Thoracic aorta (tissue), 2 donors: ENCODE measurements at regions not wholly inside any gene's neighbourhood (a gene's known extent, or its start where the extent isn't known, plus 50 kb on each side); places are given as distances from the start of the nearest gene placed in this dataset.
A peak's percentile ranks its signal among the peaks of the same experiment; 100 is the strongest.

ENCODE experiments used
- ATAC-seq: fragments of 150-250 bp; one replicate; pipeline ENCODE4 v1.8.0; 2017; ENCODE audit warnings: low read depth; ENCODE audit not compliant: insufficient number of reproducible peaks, low FRiP score
- DNase-seq: peaks from one replicate; pipeline ENCODE4 v3.0.0-alpha.2; 2020; ENCODE audit warnings: low spot score
- H3K27ac ChIP-seq, 2 donors: fragments of 200-600 bp; sonication (generic); 1 replicate in 1 of 2; 2 replicates in 1 of 2; pipeline ENCODE4 v1.5.1; 2016; ENCODE audit warnings: mild to moderate bottlenecking in 2 of 2, moderate library complexity in 2 of 2
- H3K27me3 ChIP-seq: fragments of 200-600 bp; sonication (generic); replicated peaks from 2 replicates; pipeline ENCODE4 v1.6.0; 2016; ENCODE audit warnings: mild to moderate bottlenecking; ENCODE audit not compliant: insufficient read depth
- H3K36me3 ChIP-seq: fragments of 200-600 bp; sonication (generic); one replicate; pipeline ENCODE4 v1.5.1; 2016
- H3K4me1 ChIP-seq, 2 donors: fragments of 200-600 bp; sonication (generic); 1 replicate in 1 of 2; 2 replicates in 1 of 2; pipeline versions ENCODE4 v1.5.1 to v1.6.0; 2016; ENCODE audit warnings: low read depth in 2 of 2, mild to moderate bottlenecking in 1 of 2; ENCODE audit not compliant: control insufficient read depth in 1 of 2
- H3K4me3 ChIP-seq: fragments of 200-600 bp; sonication (generic); 2 replicates; pipeline ENCODE4 v1.5.1; 2016; ENCODE audit warnings: mild to moderate bottlenecking
- H3K9me3 ChIP-seq: fragments of 200-600 bp; sonication (generic); 2 replicates; pipeline ENCODE4 v1.5.1; 2016
- TF ChIP-seq, protein P1 (sequence below): fragments of 200-600 bp; sonication (generic); IDR thresholded peaks from one replicate; pipeline ENCODE4 v1.5.1; 2019; ENCODE audit warnings: antibody characterized with exemption

DNA sequence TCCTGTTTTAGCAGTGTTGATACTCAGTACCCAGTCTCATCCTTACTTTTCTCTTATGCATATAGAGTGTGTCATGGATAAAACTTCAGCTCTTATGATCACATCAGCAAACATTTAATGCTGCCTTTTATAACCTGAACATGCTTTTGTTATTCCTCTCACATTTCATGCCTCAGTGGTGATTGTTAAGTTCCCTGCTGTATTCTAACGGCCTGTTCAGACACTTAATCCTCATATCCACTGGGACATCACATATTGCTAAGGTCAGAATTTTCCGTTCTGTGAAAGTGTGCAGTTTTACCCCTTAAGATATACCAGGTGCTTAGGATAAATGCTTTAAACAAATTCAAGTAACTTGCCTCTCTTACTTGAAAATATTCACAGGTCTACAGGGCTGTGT is 268.7 kb upstream of the SEL1L start:
- ATAC-seq, result no peak
- Histone ChIP-seq H3K27ac (no peak overlapping the region), H3K9me3 (no peaks in the 10 kb centered on the region), H3K27me3 (no peaks in the 10 kb centered on the region), H3K4me1 (no peaks in the 10 kb centered on the region), H3K36me3 (no peaks in the 10 kb centered on the region), H3K4me3 (peak overlapping the region; percentile 26)
- TF ChIP-seq, protein P1, sequence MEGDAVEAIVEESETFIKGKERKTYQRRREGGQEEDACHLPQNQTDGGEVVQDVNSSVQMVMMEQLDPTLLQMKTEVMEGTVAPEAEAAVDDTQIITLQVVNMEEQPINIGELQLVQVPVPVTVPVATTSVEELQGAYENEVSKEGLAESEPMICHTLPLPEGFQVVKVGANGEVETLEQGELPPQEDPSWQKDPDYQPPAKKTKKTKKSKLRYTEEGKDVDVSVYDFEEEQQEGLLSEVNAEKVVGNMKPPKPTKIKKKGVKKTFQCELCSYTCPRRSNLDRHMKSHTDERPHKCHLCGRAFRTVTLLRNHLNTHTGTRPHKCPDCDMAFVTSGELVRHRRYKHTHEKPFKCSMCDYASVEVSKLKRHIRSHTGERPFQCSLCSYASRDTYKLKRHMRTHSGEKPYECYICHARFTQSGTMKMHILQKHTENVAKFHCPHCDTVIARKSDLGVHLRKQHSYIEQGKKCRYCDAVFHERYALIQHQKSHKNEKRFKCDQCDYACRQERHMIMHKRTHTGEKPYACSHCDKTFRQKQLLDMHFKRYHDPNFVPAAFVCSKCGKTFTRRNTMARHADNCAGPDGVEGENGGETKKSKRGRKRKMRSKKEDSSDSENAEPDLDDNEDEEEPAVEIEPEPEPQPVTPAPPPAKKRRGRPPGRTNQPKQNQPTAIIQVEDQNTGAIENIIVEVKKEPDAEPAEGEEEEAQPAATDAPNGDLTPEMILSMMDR, result no peak
- DNase-seq, result no peak

DNA sequence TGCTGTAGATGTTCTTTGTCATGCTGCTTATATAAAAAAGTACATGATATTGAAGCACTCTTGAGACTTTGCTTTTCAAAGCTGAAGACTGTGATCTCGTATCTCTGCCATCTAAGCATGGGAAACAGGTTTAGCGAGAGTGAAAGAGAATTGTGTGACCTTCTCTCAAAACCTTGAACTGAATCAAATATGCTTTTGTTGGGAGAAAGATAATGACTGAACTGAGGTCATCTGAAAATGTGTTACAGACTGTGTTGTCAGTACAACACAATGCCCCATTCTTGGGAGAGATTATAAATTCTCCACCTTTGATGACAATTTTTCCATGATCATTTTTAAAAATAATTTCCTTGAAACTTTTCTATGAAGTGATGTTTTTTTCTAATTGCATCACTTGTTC is 272.1 kb upstream of the SEL1L start:
- no peaks in the 10 kb centered on the region for H3K9me3 ChIP-seq
- no peaks in the 10 kb centered on the region for H3K36me3 ChIP-seq
- no peak for DNase-seq
- no peak for ATAC-seq
- TF ChIP-seq, protein P1, result no peak
- H3K27me3 ChIP-seq, result no peaks in the 10 kb centered on the region
- H3K4me3 ChIP-seq, result no peak overlapping the region
- no peak overlapping the region for H3K27ac ChIP-seq
- no peaks in the 10 kb centered on the region for H3K4me1 ChIP-seq

DNA sequence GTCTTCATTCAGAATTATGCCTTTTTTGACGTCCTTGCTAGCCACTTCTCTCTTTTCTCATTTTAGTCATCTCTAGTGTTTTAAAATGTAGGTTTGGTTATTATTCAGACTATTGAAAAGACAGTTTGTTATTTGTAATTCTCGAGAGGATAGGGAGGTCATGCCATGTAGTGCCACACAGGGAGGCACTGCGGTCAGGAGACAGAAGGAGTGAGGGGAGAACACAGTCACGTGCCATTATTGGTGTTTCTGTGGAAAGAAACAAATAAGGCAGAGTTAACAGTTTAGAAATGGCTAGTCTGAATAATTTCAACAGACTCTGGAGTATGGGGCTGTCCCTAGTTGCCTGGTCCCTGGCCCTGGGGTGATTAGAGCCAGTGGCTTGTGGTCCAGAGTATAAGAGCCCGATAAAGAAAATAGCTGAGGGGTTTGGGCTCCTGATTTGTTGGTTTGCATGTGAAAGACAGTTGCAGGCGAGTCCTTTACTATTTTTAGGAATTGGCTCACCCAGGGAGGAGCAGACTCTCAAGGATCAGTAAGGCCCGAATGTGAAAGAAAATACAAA is 278.1 kb upstream of the SEL1L start:
- TF ChIP-seq, protein P1, result no peak
- H3K9me3 ChIP-seq, result no peaks in the 10 kb centered on the region
- no peak overlapping the region for H3K4me3 ChIP-seq
- DNase-seq, result no peak
- no peaks in the 10 kb centered on the region for H3K36me3 ChIP-seq
- H3K27ac ChIP-seq, result no peak overlapping the region
- no peaks in the 10 kb centered on the region for H3K4me1 ChIP-seq
- no peaks in the 10 kb centered on the region for H3K27me3 ChIP-seq
- ATAC-seq, result no peak

DNA sequence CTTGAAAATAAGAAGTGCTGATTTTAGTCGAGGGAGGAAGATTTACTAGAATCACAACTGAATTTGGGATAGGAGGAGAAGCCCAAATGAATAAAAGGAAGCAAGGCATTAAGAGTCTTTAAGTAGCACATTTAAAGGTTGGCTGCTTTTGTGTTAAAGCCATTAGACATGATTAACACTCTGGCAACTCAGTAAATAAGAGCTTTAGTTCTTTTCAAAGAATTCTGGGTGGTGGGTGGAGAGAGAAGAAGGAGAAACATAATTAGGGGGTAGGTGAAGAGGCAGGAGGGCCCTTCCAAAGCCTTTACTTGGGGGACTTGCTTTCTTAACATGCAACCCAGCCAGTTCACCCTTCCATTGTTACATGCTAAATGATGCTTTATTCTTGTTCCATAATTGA is 284.6 kb upstream of the SEL1L start:
- H3K4me3 ChIP-seq, result no peak overlapping the region
- TF ChIP-seq, protein P1, result no peak
- DNase-seq, result no peak
- H3K36me3 ChIP-seq, result no peaks in the 10 kb centered on the region
- ATAC-seq, result no peak
- H3K9me3 ChIP-seq, result no peaks in the 10 kb centered on the region
- no peak overlapping the region for H3K27ac ChIP-seq
- H3K4me1 ChIP-seq, result no peaks in the 10 kb centered on the region
- H3K27me3 ChIP-seq, result no peaks in the 10 kb centered on the region

DNA sequence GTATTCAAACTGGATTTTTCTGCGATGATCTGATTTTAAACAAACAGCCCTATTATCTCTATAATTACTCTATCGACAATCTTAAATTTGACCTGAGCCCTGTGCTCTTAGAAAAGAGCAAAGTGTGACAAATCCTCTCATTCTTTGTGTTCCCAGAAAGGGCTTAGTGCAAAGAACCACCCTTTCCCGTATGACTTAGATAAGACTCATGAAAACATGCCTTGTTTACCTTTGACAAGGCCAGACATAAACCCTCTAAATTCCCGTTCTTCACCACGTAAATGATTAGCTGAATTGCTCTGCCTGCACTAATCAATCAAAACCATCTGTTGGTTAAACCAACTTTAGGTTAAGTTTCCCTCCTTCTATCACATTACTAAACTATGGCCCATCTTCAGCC is 285.7 kb upstream of the SEL1L start:
- H3K36me3 ChIP-seq, result no peaks in the 10 kb centered on the region
- no peaks in the 10 kb centered on the region for H3K27me3 ChIP-seq
- ATAC-seq (no peak), DNase-seq (no peak)
- TF ChIP-seq, protein P1, result no peak
- H3K9me3 ChIP-seq, result no peaks in the 10 kb centered on the region
- H3K4me1 ChIP-seq, result no peaks in the 10 kb centered on the region
- H3K27ac ChIP-seq, result no peak overlapping the region
- H3K4me3 ChIP-seq, result no peak overlapping the region
